NCI-H2196 (cell line): ENCODE measurements at regions not wholly inside any gene's neighbourhood (a gene's known extent, or its start where the extent isn't known, plus 50 kb on each side); places are given as distances from the start of the nearest gene placed in this dataset.

ENCODE experiments used
- DNase-seq: peaks from one replicate; lab custom pipeline; 2025; ENCODE audit not compliant: unreplicated experiment; lab: John Stamatoyannopoulos, UW

DNA sequence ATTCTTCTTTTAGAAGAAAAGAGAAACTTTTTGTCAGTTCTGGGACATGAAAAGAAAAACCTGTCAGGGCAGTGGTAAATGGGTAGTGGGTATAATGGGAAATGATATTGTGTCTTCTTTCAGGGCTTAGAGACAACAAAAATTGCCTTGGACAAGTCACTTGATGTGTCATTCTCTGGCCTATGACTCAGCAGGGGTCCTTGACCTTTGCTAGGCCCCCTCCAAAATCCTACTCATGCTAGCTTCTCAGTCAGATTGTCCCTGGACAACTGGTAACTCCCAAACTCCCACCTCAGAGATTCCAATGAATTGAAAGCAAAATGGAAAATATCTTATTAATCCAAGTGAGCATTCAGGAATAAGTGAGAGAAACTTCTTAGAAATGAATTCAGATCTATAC lies 258.8 kb upstream of the SPRY2 start:
- no peak for DNase-seq

DNA sequence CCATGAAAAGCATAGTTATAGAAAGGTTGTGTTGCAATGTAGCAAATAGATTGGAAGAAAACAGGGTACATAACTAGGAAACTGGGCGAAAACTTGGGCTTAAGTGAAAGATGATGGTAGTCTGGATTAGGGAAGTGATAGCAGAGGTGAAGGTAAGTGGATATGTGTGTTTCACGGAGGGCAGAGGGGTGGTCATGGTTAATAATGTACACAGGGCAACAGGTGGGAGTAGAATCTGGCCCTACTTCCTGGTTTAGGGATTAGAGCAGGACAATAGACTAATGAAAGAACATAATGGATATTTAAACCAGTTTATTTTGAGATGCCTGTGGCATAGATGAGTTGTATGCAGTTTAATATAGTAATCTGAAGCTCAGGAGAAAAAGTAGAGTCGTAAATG lies 257.3 kb upstream of the SPRY2 start:
- no peak for DNase-seq

DNA sequence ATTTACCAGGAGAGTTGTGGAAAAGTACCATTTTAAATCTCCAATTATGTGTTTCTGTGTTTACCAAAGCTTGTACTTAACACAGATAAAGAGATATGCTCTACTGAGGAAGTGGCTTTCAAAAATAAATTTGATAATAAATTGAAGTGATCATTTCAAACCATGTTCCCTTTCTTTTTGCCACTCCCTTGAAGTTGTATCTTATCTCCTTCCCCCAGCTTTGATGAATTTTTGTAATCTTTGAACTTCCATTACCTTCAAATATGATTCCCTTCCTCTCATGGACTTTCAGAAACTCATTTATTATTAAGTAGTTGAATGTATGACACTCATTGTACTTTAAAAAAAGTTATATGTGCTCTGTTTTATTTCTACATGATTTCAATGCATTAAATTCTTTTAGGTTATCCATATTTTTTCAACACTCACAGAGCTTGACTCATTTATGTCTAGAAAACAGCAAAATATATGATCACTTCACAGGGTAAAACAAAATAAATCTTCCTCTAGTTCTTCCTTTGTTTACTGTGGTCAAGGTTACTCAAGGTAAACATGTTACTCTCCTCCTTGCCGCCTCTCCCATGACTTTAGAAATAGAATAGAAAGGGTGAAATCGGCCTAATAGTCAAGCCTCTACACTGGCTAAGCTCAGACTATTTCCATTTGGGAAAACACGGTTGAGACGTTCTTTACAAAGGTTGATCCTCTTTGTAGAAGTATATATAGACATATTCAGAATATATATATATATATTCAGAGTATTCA lies 251.2 kb upstream of the SPRY2 start:
- DNase-seq = no peak

DNA sequence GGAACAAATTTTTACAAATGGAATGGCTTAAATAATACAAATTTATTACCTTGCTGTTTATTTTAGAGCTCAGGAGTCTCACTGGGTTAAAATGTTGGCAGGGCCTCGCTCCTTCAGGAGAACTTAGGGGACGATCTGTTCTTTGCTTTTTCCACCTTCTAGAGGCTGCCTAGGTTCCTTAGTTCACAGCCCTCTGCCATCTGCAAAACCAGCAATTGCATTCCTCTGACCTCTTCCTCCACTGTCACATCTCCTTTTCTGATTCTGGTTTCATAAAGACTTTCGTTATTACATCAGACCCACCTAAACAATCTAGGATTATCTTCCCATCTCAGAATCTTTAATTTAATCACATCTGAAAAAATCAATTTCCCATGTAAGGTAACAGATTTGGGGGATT lies 249.6 kb upstream of the SPRY2 start:
- no peak for DNase-seq

DNA sequence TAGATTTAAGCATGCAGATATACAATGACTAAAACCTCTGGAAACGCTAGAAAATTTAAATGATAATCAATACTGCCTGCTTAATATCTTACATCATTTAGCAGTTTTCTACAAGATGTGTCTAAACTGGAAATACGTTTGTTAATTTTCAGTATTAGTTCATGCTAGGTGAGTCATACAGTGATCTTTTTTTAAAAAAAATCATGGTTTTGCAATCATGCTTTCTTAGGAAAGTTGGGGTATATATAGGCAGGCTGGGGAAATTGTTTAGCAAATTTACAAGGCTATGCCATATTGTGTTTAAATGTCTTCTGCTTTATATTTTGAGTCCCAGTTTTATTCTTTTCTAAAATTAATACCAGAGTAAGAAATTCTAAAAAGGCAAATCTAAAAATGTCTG lies 245.4 kb upstream of the SPRY2 start:
- DNase-seq = no peak

DNA sequence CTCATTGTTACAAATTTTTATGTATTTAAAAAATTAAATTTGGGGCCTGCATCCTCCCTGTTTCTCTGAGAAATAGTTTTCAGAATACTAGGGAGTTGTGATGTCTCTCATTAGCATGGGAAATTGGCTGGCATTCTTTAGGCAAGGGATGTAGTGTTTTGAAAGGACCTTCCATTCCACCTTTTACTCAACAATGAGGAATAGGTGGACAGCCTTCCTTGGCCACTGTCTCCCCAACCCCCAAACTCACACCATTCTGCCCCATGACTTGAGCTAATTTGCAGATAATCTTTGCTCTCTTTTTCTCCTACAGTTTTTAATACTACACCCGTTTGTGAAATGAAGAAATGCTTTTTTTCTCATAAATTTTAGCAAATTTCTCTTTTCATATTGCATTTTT lies 244.6 kb upstream of the SPRY2 start:
- DNase-seq = no peak

DNA sequence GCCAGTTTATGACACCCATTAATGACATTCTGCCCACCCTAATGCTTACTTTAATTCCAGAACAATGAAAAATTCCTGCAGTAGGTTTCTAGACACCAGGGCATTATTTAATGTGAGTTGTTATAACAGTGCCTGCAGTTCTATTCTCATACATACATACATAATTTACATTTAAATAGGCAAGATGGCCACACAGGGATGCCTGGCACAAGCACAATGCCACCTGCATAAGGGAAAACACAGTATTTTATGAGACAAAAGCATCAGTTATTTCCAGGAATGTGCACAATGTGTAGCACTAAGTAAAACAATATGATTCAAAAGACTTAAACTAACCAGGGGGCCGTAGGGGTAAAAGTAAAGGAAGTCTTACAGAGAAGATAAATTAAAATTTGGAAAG lies 243.9 kb upstream of the SPRY2 start:
- no peak for DNase-seq

DNA sequence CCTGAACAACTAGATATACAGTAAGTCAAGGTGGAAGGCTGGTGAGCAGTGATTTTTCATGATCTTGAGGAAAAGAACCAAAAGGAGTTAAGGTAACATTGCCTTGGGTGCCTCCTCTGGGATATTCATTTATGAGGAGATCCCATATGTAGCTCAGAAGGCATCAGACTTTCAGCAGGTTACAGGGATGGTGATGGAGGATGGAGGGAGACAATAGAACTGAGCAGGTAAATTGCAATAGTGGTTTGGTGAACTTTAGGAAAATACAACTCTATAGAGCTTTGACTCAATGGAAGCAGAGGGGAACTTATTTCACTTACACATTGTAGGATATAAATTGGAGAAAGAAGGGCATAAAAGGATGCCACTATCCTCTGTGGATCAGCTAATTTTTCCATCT lies 243.4 kb upstream of the SPRY2 start:
- no peak for DNase-seq

DNA sequence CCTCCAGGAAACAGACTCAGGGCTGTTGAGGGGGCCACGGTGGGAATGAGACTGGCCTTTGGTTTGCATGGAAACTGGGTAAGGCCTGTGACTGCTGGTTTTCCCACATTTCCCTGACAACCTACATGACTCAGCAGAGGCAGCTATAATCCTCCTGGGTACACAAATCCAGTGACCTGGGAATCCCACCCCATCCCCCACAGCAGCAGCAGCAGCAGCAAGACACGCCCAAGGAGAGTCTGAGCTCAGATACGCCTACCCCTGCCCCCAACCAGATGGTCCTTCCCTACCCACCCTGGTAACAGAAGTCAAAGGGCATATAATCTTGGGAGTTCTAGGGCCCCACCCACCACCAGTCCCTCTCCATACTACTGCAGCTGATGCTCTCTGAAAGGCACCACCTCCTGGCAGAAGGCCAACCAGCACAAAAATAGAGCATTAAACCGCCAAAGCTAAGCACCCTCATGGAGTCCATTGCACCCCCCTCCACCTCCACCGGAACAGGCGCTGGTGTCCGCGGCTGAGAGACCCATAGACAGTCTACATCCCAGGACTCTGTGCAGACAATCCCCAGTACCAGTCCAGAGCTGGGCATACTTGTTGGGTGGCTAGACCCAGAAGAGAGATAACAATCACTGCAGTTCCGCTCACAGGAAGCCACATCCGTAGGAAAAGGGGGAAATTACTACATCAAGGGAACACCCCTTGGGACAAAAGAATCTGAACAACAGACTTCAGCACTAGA lies 237.2 kb upstream of the SPRY2 start:
- no peak for DNase-seq

DNA sequence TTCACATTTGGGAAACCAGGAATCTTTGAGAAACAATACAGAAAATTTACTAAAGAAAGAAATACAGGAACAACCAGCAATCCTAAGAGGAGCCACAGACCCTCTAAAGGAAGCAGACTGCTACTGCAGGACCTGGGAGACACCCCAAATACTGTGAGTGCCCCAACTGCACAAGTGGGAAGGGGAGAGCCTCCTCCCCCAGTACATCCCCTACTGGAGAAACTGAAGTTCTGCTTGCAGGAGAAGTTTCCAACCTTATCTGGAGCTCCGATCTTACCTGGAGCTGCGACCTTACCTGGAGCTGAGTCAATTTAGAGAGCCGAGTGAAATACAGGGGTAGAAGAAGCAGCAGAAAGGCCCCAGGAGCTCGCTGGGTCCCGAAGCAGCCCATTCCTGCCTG lies 236.4 kb upstream of the SPRY2 start:
- no peak for DNase-seq

DNA sequence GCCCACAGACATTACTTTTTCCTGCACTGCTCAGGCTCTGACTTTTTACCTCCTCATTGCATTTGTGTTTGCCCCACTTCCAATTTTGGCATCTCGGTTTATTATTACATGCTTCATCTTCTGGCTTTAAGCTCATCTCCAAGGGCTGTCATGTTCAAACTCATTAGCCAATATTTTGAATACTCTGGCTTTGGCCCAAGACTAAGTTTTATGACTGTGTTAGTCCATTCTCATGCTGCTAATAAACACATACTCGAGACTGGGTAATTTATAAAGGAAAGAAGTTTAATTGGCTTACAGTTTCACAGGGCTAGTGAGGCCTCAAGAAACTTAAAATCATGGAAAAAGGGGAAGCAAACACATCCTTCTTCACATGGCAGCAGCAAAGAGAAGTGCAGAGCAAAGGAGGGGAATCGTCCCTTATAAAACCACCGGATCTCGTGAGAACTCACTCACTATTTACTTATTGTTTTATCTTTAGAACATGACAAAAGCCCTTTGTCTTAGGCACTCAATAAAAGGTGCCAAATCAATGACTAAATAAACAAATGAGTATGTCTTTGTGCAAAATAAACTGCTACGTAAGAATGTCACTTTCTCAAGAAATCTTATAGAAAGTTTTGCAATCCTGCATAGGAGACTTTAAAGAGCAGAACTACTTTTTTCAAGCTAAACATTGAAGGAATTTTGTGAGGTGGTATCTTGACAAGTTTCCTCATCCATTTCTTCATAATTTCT lies 233.4 kb upstream of the SPRY2 start:
- no peak for DNase-seq

DNA sequence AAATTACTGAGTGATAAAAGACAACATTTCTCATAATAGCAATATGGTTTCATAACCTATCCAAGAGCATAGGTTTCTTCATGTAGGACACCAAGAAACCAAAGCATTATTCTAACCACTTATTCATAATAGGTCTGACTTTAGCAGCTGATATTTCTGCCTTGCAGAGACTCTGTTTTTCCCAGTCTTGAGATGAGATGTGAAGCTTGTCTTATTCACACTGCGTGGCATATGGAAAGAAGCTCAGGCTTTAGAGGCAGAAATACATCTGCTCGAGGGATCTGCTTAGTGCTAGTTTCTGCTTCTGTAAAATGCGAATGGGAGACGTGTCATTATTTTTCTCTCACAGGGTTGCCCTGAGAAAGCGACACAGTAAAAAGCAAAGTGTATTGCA lies 232.0 kb upstream of the SPRY2 start:
- DNase-seq = no peak

DNA sequence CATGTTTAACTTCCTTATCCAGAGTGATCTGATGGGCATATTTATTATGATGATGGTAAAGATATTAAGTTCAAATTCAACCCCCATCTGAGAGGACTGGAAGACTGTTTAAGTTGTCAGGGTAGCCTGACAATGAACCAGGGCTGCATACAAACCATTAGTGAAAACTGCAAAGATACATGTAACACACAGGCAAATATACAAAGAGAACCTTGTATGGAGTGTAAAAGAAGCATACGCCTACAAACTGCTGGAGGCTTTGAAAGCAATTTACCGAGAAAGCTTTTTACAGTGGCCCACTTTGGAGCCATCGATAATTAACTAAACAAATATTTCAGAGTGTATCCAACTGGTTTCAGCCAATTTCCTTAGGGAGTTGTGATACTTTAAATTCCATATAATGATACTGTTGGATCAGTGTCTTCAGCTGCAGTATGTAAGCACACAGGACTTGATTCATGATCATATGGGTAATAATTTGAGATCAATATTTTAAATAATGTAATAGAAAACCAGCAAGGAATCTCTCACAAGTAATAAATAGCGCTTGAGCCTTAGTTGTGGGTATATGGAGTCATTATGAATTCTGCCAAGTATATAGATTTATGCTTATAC lies 231.5 kb upstream of the SPRY2 start:
- no peak for DNase-seq

DNA sequence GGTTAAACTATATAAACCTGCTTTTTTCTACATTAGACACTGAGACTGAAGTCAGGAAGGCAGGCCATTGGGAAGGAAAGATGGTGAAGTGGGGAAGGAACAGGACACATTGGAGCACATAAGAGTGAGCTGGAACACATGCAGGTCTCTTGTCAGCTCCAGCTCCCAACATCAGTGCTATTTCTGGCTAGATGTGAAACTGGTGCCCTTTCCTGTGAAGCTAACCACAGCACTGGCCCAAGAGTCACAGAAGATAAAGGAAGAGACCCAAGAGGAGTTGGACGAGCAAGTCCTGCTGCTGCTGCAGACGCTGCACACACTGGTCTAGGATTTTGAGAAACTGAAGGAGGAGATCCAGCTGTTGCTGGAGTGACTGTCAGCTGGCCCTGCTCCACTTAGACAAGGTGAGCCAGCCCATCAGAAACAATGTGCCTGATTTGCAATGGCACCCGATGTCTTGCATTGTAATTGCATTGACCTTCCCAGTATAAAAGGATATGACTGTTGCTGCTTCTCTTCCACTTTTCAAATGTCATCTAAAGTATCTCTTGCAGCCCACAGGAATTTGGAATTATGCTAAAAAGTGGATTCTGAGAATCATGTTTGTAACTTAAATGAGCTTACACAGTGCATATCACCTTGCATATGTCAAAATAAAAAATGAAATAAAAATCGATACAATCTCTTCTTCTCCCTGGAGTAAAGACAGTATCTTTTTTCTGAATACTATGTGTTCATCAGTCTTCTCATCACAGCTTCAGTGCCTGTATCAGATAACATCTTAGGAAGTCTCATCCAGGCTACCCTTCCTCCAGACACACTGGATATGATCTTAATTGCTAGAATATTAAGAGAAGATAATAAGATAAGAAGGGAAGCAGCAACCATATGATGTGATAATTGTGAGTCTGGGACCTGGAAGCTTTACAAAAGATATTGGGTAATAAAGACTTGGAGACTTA lies 230.7 kb upstream of the SPRY2 start:
- no peak for DNase-seq

DNA sequence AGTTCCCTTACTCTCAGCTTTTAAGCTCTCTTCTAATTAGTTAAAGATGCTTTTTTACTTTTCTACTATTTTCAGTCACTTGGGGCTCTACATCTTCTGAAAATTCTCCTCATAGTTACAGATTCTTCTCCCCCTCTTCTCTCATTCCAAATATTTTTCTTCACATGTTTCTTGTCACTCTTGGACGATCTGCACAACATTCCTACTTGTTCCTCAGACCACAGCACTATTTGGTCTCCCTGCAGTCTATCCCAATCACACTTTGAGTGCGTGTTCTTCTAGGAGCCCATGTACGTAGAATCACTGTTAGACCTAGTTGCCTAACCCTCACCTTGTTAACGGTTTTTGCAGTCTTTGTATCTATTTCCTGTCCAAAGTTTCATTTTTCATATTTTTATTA lies 222.5 kb upstream of the SPRY2 start:
- no peak for DNase-seq

DNA sequence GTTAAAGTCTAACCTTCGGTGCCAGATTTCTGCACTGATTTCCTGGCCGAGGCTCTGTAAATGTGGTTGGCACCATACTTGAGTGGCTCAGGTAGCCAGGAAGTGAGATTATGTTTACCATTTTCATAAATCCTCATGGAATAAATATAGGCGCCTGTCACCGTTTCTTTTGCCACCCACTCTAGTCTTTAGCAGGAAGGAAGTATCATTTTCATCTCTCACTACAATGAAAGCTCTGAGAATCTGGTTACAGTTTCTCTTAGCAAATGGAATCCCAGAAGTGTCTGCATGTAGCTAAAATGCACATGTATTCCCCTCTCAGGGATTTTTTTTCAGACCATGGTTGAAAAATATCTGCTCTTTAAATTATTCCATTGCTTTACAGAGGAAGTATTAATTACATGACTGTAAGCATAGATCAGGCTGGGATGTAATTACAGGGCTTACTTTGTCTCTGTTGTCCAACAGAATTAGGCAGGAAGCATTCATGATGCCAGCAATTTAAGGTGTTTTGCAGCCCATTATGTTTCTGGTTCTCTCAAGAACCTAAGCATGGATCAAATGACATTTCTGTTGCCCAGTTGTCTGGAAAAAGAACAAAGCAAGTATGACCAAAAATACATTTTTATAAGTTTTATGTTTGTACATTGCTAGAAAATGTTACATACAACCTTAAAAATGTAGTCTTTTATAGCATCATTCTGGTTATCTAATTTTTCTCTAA lies 221.7 kb upstream of the SPRY2 start:
- DNase-seq = peak; percentile 76

DNA sequence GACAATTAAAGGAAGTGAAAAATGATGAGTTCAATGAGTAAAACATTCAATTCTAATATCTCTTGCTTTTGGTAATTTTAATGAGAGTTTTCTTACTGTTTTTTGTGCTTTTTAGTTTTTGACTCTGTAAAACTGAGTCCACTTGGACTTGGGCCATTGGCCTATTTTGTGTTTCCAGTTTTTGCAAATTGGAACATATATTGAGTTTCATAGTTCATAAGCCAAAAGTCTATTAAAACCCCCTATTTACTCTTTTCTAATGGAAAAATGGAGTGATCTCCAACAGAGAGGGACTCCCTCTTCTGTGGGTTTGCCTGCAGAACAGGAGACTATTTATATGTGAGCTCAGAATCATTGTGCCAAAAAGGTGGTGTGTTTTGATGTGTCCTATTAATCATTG lies 219.7 kb upstream of the SPRY2 start:
- no peak for DNase-seq

DNA sequence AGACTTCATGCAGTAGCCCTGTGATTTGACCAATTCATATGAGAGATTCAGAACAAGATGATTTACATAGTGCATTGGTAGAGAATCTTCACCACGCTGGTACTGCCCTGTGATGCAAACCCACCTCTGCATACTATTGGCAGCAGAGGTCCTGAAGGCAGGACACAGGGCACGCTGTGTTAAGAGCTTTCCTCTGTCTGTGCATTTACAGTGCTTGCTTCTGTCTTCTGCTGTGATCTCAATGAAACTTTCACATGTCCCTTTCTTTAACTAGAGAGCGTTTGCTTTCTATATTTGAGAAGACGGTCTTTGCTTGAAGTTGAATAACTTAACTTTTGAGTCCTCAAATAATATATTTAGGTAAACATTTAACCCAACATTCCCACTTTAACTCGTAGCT lies 219.0 kb upstream of the SPRY2 start:
- DNase-seq = no peak

DNA sequence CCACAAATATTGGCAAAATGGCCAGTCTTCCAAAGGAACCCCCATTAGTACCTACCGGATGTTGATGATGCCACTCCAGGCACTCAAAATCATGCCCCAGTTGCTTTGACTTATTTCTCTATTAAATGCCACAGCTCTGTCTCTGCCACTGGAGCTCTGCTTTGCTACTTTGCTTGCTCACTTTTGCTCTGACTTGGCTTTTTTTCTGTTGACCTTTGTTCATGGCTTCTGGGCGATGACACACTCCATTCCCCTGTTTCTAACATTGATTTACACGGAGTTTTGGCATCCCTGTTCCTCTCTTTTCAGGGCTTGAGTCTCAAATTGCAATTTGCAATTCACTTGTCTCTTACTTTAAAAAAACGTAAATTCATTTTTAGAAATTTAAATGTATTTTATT lies 217.1 kb upstream of the SPRY2 start:
- DNase-seq = no peak
